NT2/D1 (cell line): ENCODE measurements at regions not wholly inside any gene's neighbourhood (a gene's known extent, or its start where the extent isn't known, plus 50 kb on each side); places are given as distances from the start of the nearest gene placed in this dataset.

Source experiments
- DNase-seq: peaks from one replicate; pipeline ENCODE4 v3.0.0-alpha.2; 2011; ENCODE audit warnings: low read depth, low spot score
- H3K27me3 ChIP-seq: 2 replicates; pipeline ENCODE4 v1.6.0; 2011; ENCODE audit warnings: mild to moderate bottlenecking; ENCODE audit not compliant: insufficient read length, insufficient read depth
- H3K36me3 ChIP-seq: 2 replicates; pipeline ENCODE4 v1.6.1; 2011; ENCODE audit warnings: mild to moderate bottlenecking, low read length, mixed read lengths; ENCODE audit not compliant: insufficient read depth, insufficient read length
- H3K4me1 ChIP-seq: 2 replicates; pipeline ENCODE4 v1.5.1; 2011; ENCODE audit not compliant: insufficient read depth, insufficient read length
- H3K4me3 ChIP-seq: 2 replicates; pipeline ENCODE4 v1.5.1; 2011; ENCODE audit warnings: low read depth; ENCODE audit not compliant: insufficient read length
- H3K9ac ChIP-seq: 2 replicates; pipeline ENCODE4 v1.6.0; 2011; ENCODE audit warnings: low read depth; ENCODE audit not compliant: insufficient read length
- H3K9me3 ChIP-seq: 2 replicates; pipeline ENCODE4 v1.5.1; 2011; ENCODE audit warnings: mild to moderate bottlenecking, low read length; ENCODE audit not compliant: insufficient read depth
- SUZ12 ChIP-seq: IDR thresholded peaks from 2 replicates; pipeline ENCODE4 v1.6.1; 2011; ENCODE audit not compliant: insufficient read length, insufficient read depth; ENCODE audit errors: extremely low read depth
- YY1 ChIP-seq: IDR thresholded peaks from 2 replicates; pipeline ENCODE4 v1.6.1; 2011; ENCODE audit not compliant: insufficient read length, insufficient read depth
- ZNF274 ChIP-seq: IDR thresholded peaks from 2 replicates; pipeline ENCODE4 v1.6.1; 2011; ENCODE audit warnings: mild to moderate bottlenecking, low read depth, low read length

DNA sequence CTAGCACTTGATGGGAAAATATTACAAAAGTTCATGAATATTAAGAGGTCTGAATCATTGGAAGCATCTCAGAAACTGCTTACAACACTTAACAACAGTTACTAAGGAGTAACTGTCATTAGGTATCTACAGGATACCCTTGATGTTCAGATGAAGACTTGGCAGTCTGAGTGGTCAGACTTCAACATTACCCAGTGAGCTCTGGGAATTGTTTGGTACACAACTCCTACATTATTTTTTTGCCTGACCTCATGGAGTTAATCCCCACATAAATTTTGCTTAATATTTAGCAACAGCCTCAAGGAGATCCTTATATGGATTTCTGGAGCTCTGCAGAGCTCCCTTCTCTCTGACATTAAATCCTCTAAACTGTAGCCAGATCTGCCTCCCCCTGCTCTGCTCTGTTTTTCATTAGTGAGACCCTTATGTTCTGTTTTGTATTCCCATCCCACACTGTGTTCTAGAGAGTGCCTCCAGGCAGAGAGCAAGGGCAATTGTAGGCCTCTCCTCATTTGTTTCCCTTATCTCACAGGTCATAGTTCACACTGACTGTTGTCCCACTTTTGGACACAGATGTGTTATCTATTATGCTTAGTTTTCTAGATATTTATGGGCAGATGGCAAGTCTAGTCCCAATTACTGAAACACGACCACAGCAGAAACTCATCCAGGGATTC lies 368.8 kb downstream of the GASK1B start:
- H3K36me3 ChIP-seq = no peaks in the 10 kb centered on the region
- H3K9ac ChIP-seq = no peak overlapping the region
- H3K9me3 ChIP-seq = no peaks in the 10 kb centered on the region
- no peaks in the 10 kb centered on the region for H3K4me1 ChIP-seq
- no peaks in the 10 kb centered on the region for H3K27me3 ChIP-seq
- no peak for DNase-seq
- H3K4me3 ChIP-seq = no peak overlapping the region
- TF ChIP-seq YY1 = no peak
- no peak for TF ChIP-seq ZNF274
- no peak for TF ChIP-seq SUZ12

GRCh38 chr4:157803421-157803820 lies 369.4 kb downstream of the GASK1B start:
- no peak overlapping the region for H3K9ac ChIP-seq
- no peak for DNase-seq
- TF ChIP-seq SUZ12 (no peak), YY1 (no peak)
- H3K4me1 ChIP-seq = no peaks in the 10 kb centered on the region
- no peaks in the 10 kb centered on the region for H3K27me3 ChIP-seq
- H3K36me3 ChIP-seq = no peaks in the 10 kb centered on the region
- H3K4me3 ChIP-seq = no peak overlapping the region
- no peaks in the 10 kb centered on the region for H3K9me3 ChIP-seq

- H3K4me3 ChIP-seq = no peak overlapping the region
- H3K36me3 ChIP-seq = no peaks in the 10 kb centered on the region
- no peaks in the 10 kb centered on the region for H3K9me3 ChIP-seq
- TF ChIP-seq SUZ12 (no peak), YY1 (no peak), ZNF274 (no peak)
- no peak for DNase-seq
- no peaks in the 10 kb centered on the region for H3K4me1 ChIP-seq
- H3K27me3 ChIP-seq = no peaks in the 10 kb centered on the region
- no peak overlapping the region for H3K9ac ChIP-seq
Observed at GRCh38 chr4:157795495-157795894, 377.3 kb downstream of the GASK1B start.

DNA sequence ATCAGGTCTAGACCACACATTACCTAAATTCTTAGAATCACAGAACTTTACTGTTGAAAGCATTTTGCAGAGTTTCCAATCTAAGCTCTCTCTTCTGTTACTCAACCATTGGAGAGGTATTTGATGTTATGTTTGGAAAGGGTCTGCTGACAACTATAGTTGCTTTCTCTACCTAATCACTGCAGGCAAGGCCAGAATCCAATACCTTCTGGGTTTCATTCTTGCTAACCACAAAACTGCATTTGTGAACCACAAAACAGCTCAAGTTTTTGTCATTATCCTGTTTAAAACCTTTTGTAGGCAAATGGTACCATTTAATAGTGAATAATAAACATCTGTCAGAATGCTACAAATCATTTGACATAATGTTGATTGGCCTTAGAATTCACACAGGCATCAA lies 380.1 kb downstream of the GASK1B start:
- no peak for DNase-seq
- no peak overlapping the region for H3K4me3 ChIP-seq
- H3K9ac ChIP-seq = no peak overlapping the region
- no peaks in the 10 kb centered on the region for H3K4me1 ChIP-seq
- H3K36me3 ChIP-seq = no peaks in the 10 kb centered on the region
- no peaks in the 10 kb centered on the region for H3K27me3 ChIP-seq
- no peaks in the 10 kb centered on the region for H3K9me3 ChIP-seq
- no peak for TF ChIP-seq SUZ12
- no peak for TF ChIP-seq ZNF274
- TF ChIP-seq YY1 = no peak

GRCh38 chr4:157791236-157791635 lies 381.6 kb downstream of the GASK1B start:
- Histone ChIP-seq H3K4me3 (no peak overlapping the region), H3K36me3 (no peaks in the 10 kb centered on the region), H3K9ac (no peak overlapping the region), H3K27me3 (no peaks in the 10 kb centered on the region), H3K9me3 (no peaks in the 10 kb centered on the region), H3K4me1 (no peaks in the 10 kb centered on the region)
- no peak for DNase-seq
- TF ChIP-seq SUZ12 = no peak
- TF ChIP-seq YY1 = no peak
- no peak for TF ChIP-seq ZNF274

GRCh38 chr4:157787618-157788017 lies 385.2 kb downstream of the GASK1B start:
- H3K9me3 ChIP-seq = no peaks in the 10 kb centered on the region
- TF ChIP-seq SUZ12 (no peak), ZNF274 (no peak), YY1 (no peak)
- H3K4me3 ChIP-seq = no peak overlapping the region
- no peak for DNase-seq
- no peaks in the 10 kb centered on the region for H3K4me1 ChIP-seq
- no peak overlapping the region for H3K9ac ChIP-seq
- H3K27me3 ChIP-seq = no peaks in the 10 kb centered on the region
- no peaks in the 10 kb centered on the region for H3K36me3 ChIP-seq

- H3K27me3 ChIP-seq = no peaks in the 10 kb centered on the region
- no peaks in the 10 kb centered on the region for H3K9me3 ChIP-seq
- no peak overlapping the region for H3K9ac ChIP-seq
- no peak for DNase-seq
- H3K4me3 ChIP-seq = no peak overlapping the region
- H3K36me3 ChIP-seq = no peaks in the 10 kb centered on the region
- no peaks in the 10 kb centered on the region for H3K4me1 ChIP-seq
- TF ChIP-seq ZNF274 = no peak
- no peak for TF ChIP-seq YY1
- no peak for TF ChIP-seq SUZ12
Observed at GRCh38 chr4:157781361-157781760, 391.5 kb downstream of the GASK1B start.

DNA sequence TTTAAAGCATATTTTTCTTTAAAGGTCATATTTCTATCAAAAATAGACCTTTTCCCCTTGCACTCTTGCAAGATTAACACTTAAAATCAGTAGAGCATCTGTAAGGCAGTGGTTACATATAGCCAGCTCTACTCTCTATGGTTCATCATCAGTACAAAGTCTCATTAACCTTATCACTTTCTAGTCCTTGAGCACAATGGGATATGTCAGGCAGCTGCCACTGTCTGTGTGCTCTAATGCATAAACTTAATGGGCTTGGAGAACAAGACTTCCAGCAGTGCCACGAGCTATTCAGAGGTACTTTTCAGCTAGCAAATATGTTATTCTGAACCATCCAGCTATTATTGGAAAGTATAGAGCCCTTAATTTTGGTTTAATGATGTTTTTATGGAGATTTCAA lies 393.7 kb downstream of the GASK1B start:
- Histone ChIP-seq H3K9ac (no peak overlapping the region), H3K9me3 (no peaks in the 10 kb centered on the region), H3K36me3 (no peaks in the 10 kb centered on the region), H3K4me1 (no peaks in the 10 kb centered on the region), H3K4me3 (no peak overlapping the region), H3K27me3 (no peaks in the 10 kb centered on the region)
- TF ChIP-seq YY1 (no peak), SUZ12 (no peak), ZNF274 (no peak)
- no peak for DNase-seq
